Panc1 (cell line): ENCODE measurements at regions not wholly inside any gene's neighbourhood (a gene's known extent, or its start where the extent isn't known, plus 50 kb on each side); places are given as distances from the start of the nearest gene placed in this dataset.

Experiments
- ATAC-seq: fragments of 200-7000 bp; cut with Tn5 transposase; 2 replicates; pipeline ENCODE4 v1.9.1; 2020; ENCODE audit warnings: mild to moderate bottlenecking, moderate library complexity
- BruUV-seq: library from RNA; stranded (reverse); fragments of 400-500 nt; replicated peaks from 2 replicates; lab custom pipeline; 2021; lab: Mats Ljungman, UMichigan
- CTCF ChIA-PET: fragments of 300-600 bp; sonication (Branson Sonifier 250); formaldehyde crosslinking; loops from one replicate; lab custom pipeline; 2022; ENCODE audit warnings: antibody characterized with exemption; lab: Charles Lee
- POLR2A ChIA-PET: fragments of 300-600 bp; sonication (Branson Sonifier 250); formaldehyde crosslinking; loops from one replicate; lab custom pipeline; 2022; ENCODE audit warnings: antibody characterized with exemption; lab: Charles Lee
- DNase-seq: peaks from one replicate; pipeline ENCODE4 v3.0.0-alpha.2; 2010; ENCODE audit warnings: low read depth, low spot score
- H3K27ac ChIP-seq: 2 replicates; pipeline ENCODE4 v1.5.1; 2011; ENCODE audit warnings: mild to moderate bottlenecking, low read length, inconsistent platforms
- H3K27me3 ChIP-seq: fragments of 200-500 bp; sonication (Bioruptor generic); 2 replicates; pipeline ENCODE4 v1.6.0; 2014; ENCODE audit warnings: low read length, inconsistent platforms; ENCODE audit not compliant: control insufficient read depth, insufficient read depth
- H3K36me3 ChIP-seq: fragments of 200-500 bp; sonication (Bioruptor generic); 2 replicates; pipeline ENCODE4 v1.5.1; 2014; ENCODE audit warnings: inconsistent platforms, mild to moderate bottlenecking, low read length, moderate library complexity; ENCODE audit not compliant: control insufficient read depth, insufficient read depth
- H3K4me1 ChIP-seq: 2 replicates; pipeline ENCODE4 v1.5.1; 2011; ENCODE audit warnings: inconsistent platforms, mild to moderate bottlenecking, low read length, moderate library complexity; ENCODE audit not compliant: control insufficient read depth, insufficient read depth
- H3K4me3 ChIP-seq, 2 experiments: 2 replicates each; pipeline ENCODE4 v1.5.1; 2011 to 2012; ENCODE audit warnings: low read depth in 2 of 2, low read length in 2 of 2, mild to moderate bottlenecking in 2 of 2, inconsistent platforms in 1 of 2, moderate library complexity in 1 of 2
- H3K9me3 ChIP-seq: fragments of 200-500 bp; sonication (Bioruptor generic); 2 replicates; pipeline ENCODE4 v1.5.1; 2014; ENCODE audit warnings: low read depth, mild to moderate bottlenecking, inconsistent platforms, low read length, moderate library complexity; ENCODE audit not compliant: control insufficient read depth, insufficient read depth
- CTCF ChIP-seq: fragments of 450-650 bp; IDR thresholded peaks from 2 replicates; pipeline ENCODE4 v1.5.1; 2017; ENCODE audit warnings: mild to moderate bottlenecking
- POLR2AphosphoS5 ChIP-seq: IDR thresholded peaks from 2 replicates; pipeline ENCODE4 v1.6.1; 2012; ENCODE audit warnings: mild to moderate bottlenecking, low read depth, low read length, moderate library complexity
- SIN3A ChIP-seq: IDR thresholded peaks from 2 replicates; pipeline ENCODE4 v1.6.1; 2012; ENCODE audit warnings: low read depth, mild to moderate bottlenecking, low read length, moderate library complexity, borderline replicate concordance; ENCODE audit not compliant: insufficient read depth
- TCF7L2 ChIP-seq: IDR thresholded peaks from 2 replicates; pipeline ENCODE4 v1.6.1; 2011; ENCODE audit warnings: mild to moderate bottlenecking, low read depth, low read length, inconsistent platforms
- in situ Hi-C: cut with HindIII; loops from 2 replicates; pipeline ENCODE4 v1.10.0; 2016; ENCODE audit warnings: low sequenced_read_pairs, low pct_unique_long_range_greater_than_20kb
- intact Hi-C: fragments of 100-400 bp; cut with micrococcal nuclease; formaldehyde crosslinking; loops from one replicate; pipeline ENCODE4 v1.10.0; 2022; ENCODE audit not compliant: unreplicated experiment
- TF ChIP-seq, protein P1 (sequence below), 2 experiments: IDR thresholded peaks; 2 replicates each; pipeline ENCODE4 v1.6.1; 2011 to 2012; ENCODE audit warnings: low read depth in 2 of 2, control low read depth in 1 of 2, low read length in 1 of 2, mild to moderate bottlenecking in 1 of 2, moderate library complexity in 1 of 2; ENCODE audit not compliant: insufficient read depth in 1 of 2

GRCh38 chr16:66255647-66256046 lies 110.8 kb upstream of the CDH5 start:
- Histone ChIP-seq H3K36me3 (no peaks in the 10 kb centered on the region), H3K4me3 (no peak overlapping the region), H3K4me1 (no peaks in the 10 kb centered on the region), H3K27me3 (no peaks in the 10 kb centered on the region), H3K27ac (no peak overlapping the region), H3K9me3 (no peaks in the 10 kb centered on the region)
- BruUV-seq = no TSS peak
- TF ChIP-seq POLR2AphosphoS5 (no peak), SIN3A (no peak), CTCF (no peak), TCF7L2 (no peak)
- TF ChIP-seq, protein P1, sequence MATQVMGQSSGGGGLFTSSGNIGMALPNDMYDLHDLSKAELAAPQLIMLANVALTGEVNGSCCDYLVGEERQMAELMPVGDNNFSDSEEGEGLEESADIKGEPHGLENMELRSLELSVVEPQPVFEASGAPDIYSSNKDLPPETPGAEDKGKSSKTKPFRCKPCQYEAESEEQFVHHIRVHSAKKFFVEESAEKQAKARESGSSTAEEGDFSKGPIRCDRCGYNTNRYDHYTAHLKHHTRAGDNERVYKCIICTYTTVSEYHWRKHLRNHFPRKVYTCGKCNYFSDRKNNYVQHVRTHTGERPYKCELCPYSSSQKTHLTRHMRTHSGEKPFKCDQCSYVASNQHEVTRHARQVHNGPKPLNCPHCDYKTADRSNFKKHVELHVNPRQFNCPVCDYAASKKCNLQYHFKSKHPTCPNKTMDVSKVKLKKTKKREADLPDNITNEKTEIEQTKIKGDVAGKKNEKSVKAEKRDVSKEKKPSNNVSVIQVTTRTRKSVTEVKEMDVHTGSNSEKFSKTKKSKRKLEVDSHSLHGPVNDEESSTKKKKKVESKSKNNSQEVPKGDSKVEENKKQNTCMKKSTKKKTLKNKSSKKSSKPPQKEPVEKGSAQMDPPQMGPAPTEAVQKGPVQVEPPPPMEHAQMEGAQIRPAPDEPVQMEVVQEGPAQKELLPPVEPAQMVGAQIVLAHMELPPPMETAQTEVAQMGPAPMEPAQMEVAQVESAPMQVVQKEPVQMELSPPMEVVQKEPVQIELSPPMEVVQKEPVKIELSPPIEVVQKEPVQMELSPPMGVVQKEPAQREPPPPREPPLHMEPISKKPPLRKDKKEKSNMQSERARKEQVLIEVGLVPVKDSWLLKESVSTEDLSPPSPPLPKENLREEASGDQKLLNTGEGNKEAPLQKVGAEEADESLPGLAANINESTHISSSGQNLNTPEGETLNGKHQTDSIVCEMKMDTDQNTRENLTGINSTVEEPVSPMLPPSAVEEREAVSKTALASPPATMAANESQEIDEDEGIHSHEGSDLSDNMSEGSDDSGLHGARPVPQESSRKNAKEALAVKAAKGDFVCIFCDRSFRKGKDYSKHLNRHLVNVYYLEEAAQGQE (IDR thresholded peaks at IDR 0.05; ENCODE audit: insufficient read depth in 1 of 2, low read depth in 2 of 2, low read length in 1 of 2) = no peak
- in situ Hi-C loops = no loop called here
- CTCF ChIA-PET = no interaction called here
- intact Hi-C loops = no loop called here
- ATAC-seq (no peak), DNase-seq (no peak)
- POLR2A ChIA-PET = no interaction called here

- no peak overlapping the region for H3K27ac ChIP-seq
- TF ChIP-seq POLR2AphosphoS5 = no peak
- no peak for TF ChIP-seq SIN3A
- no peak for TF ChIP-seq TCF7L2
- TF ChIP-seq CTCF = no peak
- TF ChIP-seq, protein P1 (IDR thresholded peaks at IDR 0.05; ENCODE audit: insufficient read depth in 1 of 2, low read depth in 2 of 2, low read length in 1 of 2) = no peak
- in situ Hi-C loops (no loop called here), intact Hi-C loops (no loop called here)
- ChIA-PET POLR2A (interaction anchor here (0.6 kb wide), 1 partner anchor 22 kb away, joined by 4 read pairs; no protein-coding TSS in a partner anchor), CTCF (no interaction called here)
- no TSS peak for BruUV-seq
- DNase-seq = no peak
- H3K36me3 ChIP-seq = no peaks in the 10 kb centered on the region
- ATAC-seq = no peak
- no peaks in the 10 kb centered on the region for H3K27me3 ChIP-seq
- no peak overlapping the region for H3K4me3 ChIP-seq
- H3K9me3 ChIP-seq = no peaks in the 10 kb centered on the region
- H3K4me1 ChIP-seq = no peaks in the 10 kb centered on the region
Measured at GRCh38 chr16:66254751-66255150, 111.7 kb upstream of the CDH5 start.
